HG03571 (cell line): ENCODE measurements at regions not wholly inside any gene's neighbourhood (a gene's known extent, or its start where the extent isn't known, plus 50 kb on each side); places are given as distances from the start of the nearest gene placed in this dataset.

Experiments used
- ATAC-seq: cut with Tn5 transposase; IDR thresholded peaks from one replicate; pipeline ENCODE4 v1.9.1; 2021; ENCODE audit not compliant: unreplicated experiment

DNA sequence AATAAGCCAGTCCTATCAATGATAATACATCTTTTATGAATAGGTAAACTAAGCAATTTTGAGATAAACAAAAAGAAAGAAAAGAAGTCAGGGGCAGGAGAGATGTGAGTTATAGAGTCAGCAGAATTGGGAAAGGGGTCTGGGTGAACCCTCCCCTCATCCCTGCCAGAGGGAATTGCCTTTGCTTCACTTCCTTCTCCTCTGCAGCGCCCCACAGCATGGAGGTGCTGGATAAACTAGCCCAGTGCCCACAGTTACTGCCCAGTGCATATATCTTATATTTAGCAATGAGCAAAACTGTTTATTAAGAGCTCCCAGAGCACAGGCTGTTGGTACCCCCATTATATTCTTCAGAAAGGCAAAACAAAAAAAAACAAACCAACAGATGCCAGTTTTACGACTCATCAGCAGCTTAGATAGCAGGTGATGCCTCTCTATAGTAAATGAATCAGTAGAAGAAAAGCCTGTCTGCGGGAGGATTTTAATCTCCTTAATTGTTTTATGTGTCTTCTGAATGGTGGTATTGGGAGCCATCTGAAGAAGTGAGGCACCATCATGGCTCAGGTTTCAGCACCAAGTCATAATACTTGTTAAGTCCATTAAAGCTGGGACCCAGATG is 419.2 kb downstream of the EPM2A start:
- no peak for ATAC-seq

DNA sequence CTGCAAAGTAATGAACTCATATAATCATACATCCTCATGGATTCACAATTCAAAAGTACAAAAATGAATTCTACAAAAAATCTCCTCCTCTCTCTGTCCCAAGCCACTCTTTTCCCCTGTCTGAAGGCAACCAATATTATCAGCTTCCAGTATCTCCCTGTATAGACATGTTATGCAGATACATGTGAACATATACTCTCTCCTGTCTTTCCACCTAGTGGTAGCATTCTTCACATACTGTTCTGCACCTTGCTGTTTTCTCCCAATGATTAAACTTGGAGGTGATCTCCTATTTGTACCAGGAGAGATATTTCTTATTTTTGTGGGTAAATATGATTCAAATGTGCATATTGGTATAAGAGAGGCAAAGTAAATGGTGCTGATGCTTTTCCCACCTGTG is 416.4 kb downstream of the EPM2A start:
- ATAC-seq, result no peak

DNA sequence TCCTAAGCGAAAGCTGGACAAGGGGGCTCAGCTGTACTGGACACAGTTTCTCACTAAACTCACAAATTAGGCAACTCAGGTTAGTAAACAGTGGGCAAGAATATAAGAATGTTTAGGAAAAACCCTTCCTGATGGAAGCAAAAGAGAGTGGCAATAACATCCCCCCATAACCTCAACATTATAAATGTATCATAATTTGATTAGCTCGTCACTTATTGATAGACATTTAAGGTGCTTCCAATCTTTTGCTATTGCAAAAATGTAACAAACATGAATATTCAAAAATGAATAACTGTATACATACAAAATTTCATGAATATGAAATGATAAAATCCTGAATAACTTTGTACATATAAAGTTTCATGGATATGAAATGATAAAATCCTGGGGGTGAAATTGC is 415.7 kb downstream of the EPM2A start:
- ATAC-seq, result no peak

- no peak for ATAC-seq
Observed at GRCh38 chr6:145323646-145324045, 411.7 kb downstream of the EPM2A start.

GRCh38 chr6:145327586-145327985 is 407.7 kb downstream of the EPM2A start:
- no peak for ATAC-seq

DNA sequence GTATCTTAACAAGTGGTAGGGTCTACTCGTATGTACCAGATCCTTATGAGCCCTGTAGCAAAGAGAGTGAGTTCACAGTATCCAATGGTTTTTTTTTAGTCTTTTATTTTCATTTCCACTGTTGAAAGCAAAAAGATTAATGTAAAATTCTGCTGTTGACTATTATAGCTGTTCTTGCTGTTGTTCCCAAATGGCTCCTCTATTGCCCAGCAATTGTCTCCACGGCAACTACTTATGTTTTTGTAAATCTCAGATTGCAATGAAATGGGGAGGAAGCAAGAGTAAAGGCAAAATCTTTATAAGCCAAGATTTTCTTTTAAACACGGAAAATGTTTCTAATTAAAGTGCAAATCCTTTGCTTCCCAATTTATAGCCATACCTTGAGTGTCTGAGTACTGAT is 406.1 kb downstream of the EPM2A start:
- ATAC-seq, result no peak

DNA sequence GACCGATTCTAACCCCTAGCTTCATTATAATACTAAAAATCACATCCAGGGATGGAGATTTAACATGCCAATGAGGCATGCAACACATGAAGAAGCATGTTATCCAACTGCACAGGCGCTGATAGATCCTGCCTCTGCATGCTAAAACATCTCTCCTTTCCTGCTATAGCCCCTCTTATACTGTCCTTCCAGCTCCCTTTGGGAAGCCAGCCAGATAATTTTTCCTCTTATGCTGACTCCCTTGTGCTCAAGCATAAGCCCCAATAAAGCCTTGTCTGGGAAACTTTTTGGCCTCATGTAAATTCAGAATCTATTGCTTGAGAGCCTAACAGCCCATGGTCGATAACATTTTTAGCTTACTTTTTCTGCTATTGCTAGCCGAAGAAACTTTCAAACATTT is 404.3 kb downstream of the EPM2A start:
- ATAC-seq, result no peak

- no peak for ATAC-seq
Observed at GRCh38 chr6:145332011-145332410, 403.3 kb downstream of the EPM2A start.

GRCh38 chr6:145336119-145336518 is 399.2 kb downstream of the EPM2A start:
- no peak for ATAC-seq

- no peak for ATAC-seq
Observed at GRCh38 chr6:145339089-145339488, 396.2 kb downstream of the EPM2A start.

DNA sequence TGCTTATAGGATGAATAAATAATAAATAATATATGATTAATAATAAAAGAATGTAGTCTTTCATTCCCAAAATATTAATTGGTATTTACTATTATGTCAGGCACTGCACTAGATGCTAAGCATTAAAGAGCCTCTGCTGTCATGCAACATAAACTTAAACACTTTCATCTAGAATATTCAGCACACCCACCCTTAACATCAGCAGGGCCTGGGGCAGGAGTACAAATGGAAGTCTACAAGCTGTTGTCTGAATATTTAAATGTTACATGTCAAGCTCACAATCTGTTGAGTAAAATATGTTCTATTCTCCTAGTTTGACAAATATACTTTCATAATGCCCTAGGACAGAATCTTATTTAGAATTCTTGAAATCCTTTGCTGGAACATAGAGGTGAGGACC is 395.1 kb downstream of the EPM2A start:
- ATAC-seq, result no peak

- ATAC-seq, result no peak
Observed at GRCh38 chr6:145345094-145345493, 390.2 kb downstream of the EPM2A start.

GRCh38 chr6:145347216-145347615 is 388.1 kb downstream of the EPM2A start:
- ATAC-seq, result no peak

DNA sequence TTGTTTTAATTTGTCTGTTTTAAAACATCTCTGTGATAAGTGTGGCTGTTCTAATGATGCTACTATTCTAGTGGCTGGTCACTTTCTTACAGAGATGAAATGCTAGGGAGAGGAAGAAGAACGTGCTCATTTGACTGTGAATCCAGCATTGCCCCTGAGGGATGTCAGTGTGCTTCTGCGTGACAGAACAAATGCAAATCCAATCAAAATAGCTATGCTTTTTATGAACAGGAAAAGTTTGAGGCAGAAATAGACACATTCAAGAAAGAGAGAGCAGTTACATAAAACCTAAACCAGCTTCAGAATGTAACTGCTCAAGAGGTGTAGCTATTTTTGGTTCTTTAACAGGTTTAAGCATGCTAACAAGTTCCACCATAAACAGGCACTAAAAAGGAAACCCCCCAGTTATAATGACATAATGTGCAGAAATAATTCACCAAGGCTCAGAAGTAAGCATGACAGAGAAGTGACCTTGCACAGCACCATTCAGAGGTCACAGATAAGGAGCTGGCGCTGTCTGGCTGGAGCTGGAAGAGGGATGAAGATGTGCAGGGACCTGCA is 385.3 kb downstream of the EPM2A start:
- peak; percentile 79 for ATAC-seq

GRCh38 chr6:145350928-145351327 is 384.4 kb downstream of the EPM2A start:
- no peak for ATAC-seq

- ATAC-seq, result no peak
Observed at GRCh38 chr6:145352382-145353080, 382.8 kb downstream of the EPM2A start.

DNA sequence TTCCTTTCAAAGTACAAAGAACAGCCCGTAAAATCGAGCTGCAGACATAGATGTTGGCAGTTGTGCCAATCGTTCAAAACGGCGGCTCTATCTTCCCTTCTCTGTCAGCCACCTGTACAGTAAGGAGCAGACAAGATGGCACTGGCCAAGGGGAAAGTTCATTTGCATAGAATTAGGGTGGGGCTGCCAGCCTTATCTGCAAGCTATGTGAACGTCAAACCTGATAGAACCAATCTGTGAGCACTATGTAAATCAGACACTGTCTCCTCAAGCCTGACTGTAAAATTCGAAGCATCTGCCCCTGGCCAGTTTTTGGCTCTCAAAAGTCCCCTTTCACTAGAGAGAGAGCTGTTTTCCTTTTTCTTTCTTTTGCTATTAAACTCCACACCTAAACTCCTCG is 374.5 kb downstream of the EPM2A start:
- no peak for ATAC-seq

DNA sequence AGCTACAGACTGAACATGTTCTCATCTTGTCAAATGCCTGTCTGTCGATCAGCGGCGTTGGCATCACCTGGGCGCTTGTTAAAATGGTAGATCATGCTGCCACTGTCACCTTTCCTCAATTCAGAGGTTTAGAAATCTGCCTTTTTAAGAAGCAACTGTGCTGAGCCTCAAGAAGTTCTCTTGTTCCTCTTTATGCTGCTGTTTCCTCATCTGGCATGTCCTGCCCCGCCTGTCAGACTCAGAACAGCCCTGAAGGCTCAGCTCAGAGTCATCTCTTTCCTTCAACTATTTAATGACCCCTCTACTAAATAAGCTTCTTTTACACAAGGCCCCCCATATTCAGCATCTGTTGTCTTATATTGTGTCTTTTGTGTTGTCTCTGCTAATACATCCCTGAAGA is 368.2 kb downstream of the EPM2A start:
- no peak for ATAC-seq

DNA sequence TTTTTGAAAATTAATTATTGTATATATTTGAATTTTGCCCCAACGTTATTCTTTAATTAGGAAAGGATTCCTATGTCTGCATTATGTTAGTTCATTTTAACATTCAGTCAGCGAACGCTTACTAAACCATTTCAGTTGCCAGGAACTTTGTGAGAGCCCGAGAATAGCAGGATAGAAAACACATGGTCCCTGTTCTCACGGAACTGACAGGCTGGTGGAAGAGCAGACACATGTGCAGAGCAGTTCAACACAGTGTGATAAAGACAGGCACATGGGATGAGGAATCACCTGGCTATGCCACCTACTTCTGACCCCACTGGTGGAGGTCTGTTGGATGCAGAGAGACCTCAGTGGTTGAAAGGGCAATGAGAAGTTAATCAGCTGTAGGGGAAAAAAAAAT is 367.2 kb downstream of the EPM2A start:
- no peak for ATAC-seq

DNA sequence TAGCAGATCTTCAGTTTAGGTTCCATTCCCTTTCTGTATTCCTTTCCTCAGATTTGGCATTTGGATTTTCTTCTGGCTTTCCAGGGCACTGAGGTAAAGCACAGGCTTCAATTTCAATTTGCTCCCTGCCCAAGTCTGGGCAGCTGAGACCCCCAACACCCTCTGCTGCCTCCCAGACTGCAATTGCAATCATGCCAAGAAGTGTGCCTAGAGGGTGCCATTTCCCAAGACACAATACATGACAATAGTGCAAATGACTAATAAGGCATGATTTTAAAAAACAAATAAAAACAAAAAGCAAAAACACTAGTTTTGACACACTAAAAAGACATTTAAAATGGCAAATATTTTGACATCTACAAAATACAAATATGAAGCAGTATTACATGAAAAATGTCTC is 364.8 kb downstream of the EPM2A start:
- no peak for ATAC-seq

- peak; percentile 96 for ATAC-seq
Observed at GRCh38 chr6:145372671-145373151, 362.6 kb downstream of the EPM2A start.

- ATAC-seq, result no peak
Observed at GRCh38 chr6:145373826-145374225, 361.5 kb downstream of the EPM2A start.
